ENCODE measurements at regions not wholly inside any gene's neighbourhood (a gene's known extent, or its start where the extent isn't known, plus 50 kb on each side); places are given as distances from the start of the nearest gene placed in this dataset.

DNA sequence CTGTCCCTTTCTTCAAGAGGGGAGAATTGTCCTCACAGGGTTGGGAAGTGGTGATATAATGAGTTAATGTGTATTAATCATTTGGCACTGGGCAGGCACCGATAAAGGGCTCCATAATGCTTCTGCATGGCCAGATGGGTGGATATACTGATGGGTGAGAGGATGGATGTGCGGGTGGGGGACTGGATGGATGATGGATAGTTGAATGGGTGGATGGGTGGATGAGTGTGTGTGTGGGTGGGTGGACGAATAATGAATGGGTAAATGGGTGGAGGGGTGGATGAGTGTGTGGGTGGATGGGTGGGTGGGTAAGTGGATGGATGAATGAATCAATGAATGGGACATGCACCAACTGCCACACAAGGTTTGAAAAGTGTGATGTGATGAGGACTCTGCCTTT is 127.2 kb downstream of the ACKR3 start:
- WGBS (ENCODE audit: extremely low coverage, insufficient coverage, insufficient read length), result 100% methylated on average over 2 of the region's 3 CpGs
- H2BK120ac ChIP-seq (ENCODE audit: insufficient read depth, low read length, poor library complexity), result no peak overlapping the region
- peaks cover 39% of the 10 kb centered on the region for H3K79me1 ChIP-seq (ENCODE audit: low read length)
- H4K12ac ChIP-seq (ENCODE audit: low read depth, low read length), result no peak overlapping the region
- H3K9me3 ChIP-seq (ENCODE audit: insufficient read depth, low read depth, low read length), result peaks cover 2% of the 10 kb centered on the region
- no peak overlapping the region for H4K91ac ChIP-seq (ENCODE audit: low read depth, low read length)
- H3K18ac ChIP-seq (ENCODE audit: low read length), result no peak overlapping the region
- H2BK12ac ChIP-seq (ENCODE audit: low read length), result no peak overlapping the region
- no peak overlapping the region for H2AK5ac ChIP-seq (ENCODE audit: low read length)
- H3K4ac ChIP-seq (ENCODE audit: low read depth, low read length), result no peak overlapping the region
- DNase-seq, result no peak
- H3K36me3 ChIP-seq (ENCODE audit: control insufficient read depth in 1 of 2, insufficient read depth in 2 of 2, low read length in 2 of 2), result no peaks in the 10 kb centered on the region
- no peak overlapping the region for H4K8ac ChIP-seq (ENCODE audit: low read depth, low read length)
- H3K23ac ChIP-seq (ENCODE audit: low read length), result no peak overlapping the region
- no peak overlapping the region for H3K9ac ChIP-seq (ENCODE audit: low read length)
- H3K27me3 ChIP-seq (ENCODE audit: insufficient read depth, low read length), result no peaks in the 10 kb centered on the region
- H3K27ac ChIP-seq (ENCODE audit: low read depth, low read length), result no peak overlapping the region
- H2BK5ac ChIP-seq (ENCODE audit: low read depth, low read length, poor library complexity), result no peak overlapping the region
- peaks cover 11% of the 10 kb centered on the region for H3K79me2 ChIP-seq (ENCODE audit: control insufficient read depth, insufficient read depth, low read length, poor library complexity)
- no peak overlapping the region for H2AFZ ChIP-seq (ENCODE audit: insufficient read depth, low read length, poor library complexity)
- peaks cover 24 to 28% of the 10 kb centered on the region in 2 experiments for H3K4me1 ChIP-seq (ENCODE audit: control insufficient read depth in 1 of 2, insufficient read depth in 2 of 2, low read length in 2 of 2)
- no peak overlapping the region for H3K4me3 ChIP-seq (ENCODE audit: low read depth, low read length)
- no peak overlapping the region for H3K14ac ChIP-seq (ENCODE audit: low read length)
- no peak overlapping the region for H3K4me2 ChIP-seq (ENCODE audit: low read length)

DNA sequence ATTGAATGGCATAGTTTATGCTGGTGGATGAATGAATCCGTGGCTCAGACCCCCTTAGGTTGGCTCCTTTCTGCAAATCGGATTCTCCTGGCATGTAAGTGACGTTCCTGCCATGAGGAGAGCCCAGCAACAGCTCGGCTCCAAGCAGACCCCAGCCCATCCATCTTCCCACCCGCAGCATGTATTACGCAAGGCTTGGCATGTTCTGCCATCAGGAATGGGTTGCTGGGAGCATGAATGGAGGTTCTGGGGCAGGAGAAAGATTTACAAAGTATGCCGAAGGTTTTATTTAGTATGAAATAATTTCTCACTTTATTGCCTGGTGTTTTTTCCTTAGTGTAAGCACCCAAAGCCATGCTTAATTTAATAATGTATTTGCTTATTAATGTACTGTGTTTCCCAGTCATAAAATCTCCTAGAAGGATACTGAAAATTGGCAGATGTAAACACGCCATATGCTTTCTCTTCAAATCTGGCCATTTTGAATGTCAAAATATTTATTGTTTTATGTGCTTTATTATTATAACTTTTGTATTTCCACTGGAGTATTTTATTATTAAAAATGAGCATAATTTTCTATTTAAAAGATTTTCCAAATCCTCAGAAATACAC is 128.5 kb downstream of the ACKR3 start:
- H3K27me3 ChIP-seq (ENCODE audit: insufficient read depth, low read length), result no peaks in the 10 kb centered on the region
- no peak overlapping the region for H3K27ac ChIP-seq (ENCODE audit: low read depth, low read length)
- H3K4ac ChIP-seq (ENCODE audit: low read depth, low read length), result no peak overlapping the region
- H3K4me3 ChIP-seq (ENCODE audit: low read depth, low read length), result no peak overlapping the region
- H4K91ac ChIP-seq (ENCODE audit: low read depth, low read length), result no peak overlapping the region
- H3K23ac ChIP-seq (ENCODE audit: low read length), result no peak overlapping the region
- H2BK12ac ChIP-seq (ENCODE audit: low read length), result peak overlapping the region; percentile 62
- H4K12ac ChIP-seq (ENCODE audit: low read depth, low read length), result no peak overlapping the region
- H2AFZ ChIP-seq (ENCODE audit: insufficient read depth, low read length, poor library complexity), result no peak overlapping the region
- H4K8ac ChIP-seq (ENCODE audit: low read depth, low read length), result no peak overlapping the region
- no peak for DNase-seq
- no peak overlapping the region for H3K18ac ChIP-seq (ENCODE audit: low read length)
- peak overlapping the region; percentile 86 for H2AK5ac ChIP-seq (ENCODE audit: low read length)
- H3K4me1 ChIP-seq (ENCODE audit: control insufficient read depth in 1 of 2, insufficient read depth in 2 of 2, low read length in 2 of 2), result peaks cover 16 to 20% of the 10 kb centered on the region in 2 experiments
- no peak overlapping the region for H2BK120ac ChIP-seq (ENCODE audit: insufficient read depth, low read length, poor library complexity)
- no peaks in the 10 kb centered on the region for H3K36me3 ChIP-seq (ENCODE audit: control insufficient read depth in 1 of 2, insufficient read depth in 2 of 2, low read length in 2 of 2)
- H3K14ac ChIP-seq (ENCODE audit: low read length), result peak overlapping the region; percentile 21
- peaks cover 2% of the 10 kb centered on the region for H3K9me3 ChIP-seq (ENCODE audit: insufficient read depth, low read depth, low read length)
- peaks cover 8% of the 10 kb centered on the region for H3K79me2 ChIP-seq (ENCODE audit: control insufficient read depth, insufficient read depth, low read length, poor library complexity)
- no peak overlapping the region for H3K4me2 ChIP-seq (ENCODE audit: low read length)
- WGBS (ENCODE audit: extremely low coverage, insufficient coverage, insufficient read length), result no CpG with 5 or more reads among the region's 8 CpGs
- H3K9ac ChIP-seq (ENCODE audit: low read length), result no peak overlapping the region
- H3K79me1 ChIP-seq (ENCODE audit: low read length), result peaks cover 26% of the 10 kb centered on the region
- no peak overlapping the region for H2BK5ac ChIP-seq (ENCODE audit: low read depth, low read length, poor library complexity)

- Histone ChIP-seq H3K23ac (ENCODE audit: low read length) (no peak overlapping the region), H3K4me2 (ENCODE audit: low read length) (no peak overlapping the region), H3K4ac (ENCODE audit: low read depth, low read length) (no peak overlapping the region), H3K4me3 (ENCODE audit: low read depth, low read length) (no peak overlapping the region), H3K79me1 (ENCODE audit: low read length) (peaks cover 7% of the 10 kb centered on the region), H2BK120ac (ENCODE audit: insufficient read depth, low read length, poor library complexity) (no peak overlapping the region), H3K4me1 (ENCODE audit: control insufficient read depth in 1 of 2, insufficient read depth in 2 of 2, low read length in 2 of 2) (peaks cover 0 to 4% of the 10 kb centered on the region in 2 experiments), H4K8ac (ENCODE audit: low read depth, low read length) (no peak overlapping the region), H4K91ac (ENCODE audit: low read depth, low read length) (no peak overlapping the region), H3K79me2 (ENCODE audit: control insufficient read depth, insufficient read depth, low read length, poor library complexity) (no peaks in the 10 kb centered on the region), H3K18ac (ENCODE audit: low read length) (no peak overlapping the region), H4K12ac (ENCODE audit: low read depth, low read length) (no peak overlapping the region), H3K27ac (ENCODE audit: low read depth, low read length) (no peak overlapping the region), H3K9me3 (ENCODE audit: insufficient read depth, low read depth, low read length) (peaks cover 2% of the 10 kb centered on the region), H2BK5ac (ENCODE audit: low read depth, low read length, poor library complexity) (no peak overlapping the region), H2BK12ac (ENCODE audit: low read length) (peak overlapping the region; percentile 16), H3K9ac (ENCODE audit: low read length) (no peak overlapping the region), H3K27me3 (ENCODE audit: insufficient read depth, low read length) (no peaks in the 10 kb centered on the region), H3K36me3 (ENCODE audit: control insufficient read depth in 1 of 2, insufficient read depth in 2 of 2, low read length in 2 of 2) (no peaks in the 10 kb centered on the region), H2AFZ (ENCODE audit: insufficient read depth, low read length, poor library complexity) (no peak overlapping the region), H2AK5ac (ENCODE audit: low read length) (peak overlapping the region; percentile 1), H3K14ac (ENCODE audit: low read length) (no peak overlapping the region)
- DNase-seq, result no peak
- no CpG with 5 or more reads among the region's 4 CpGs for WGBS (ENCODE audit: extremely low coverage, insufficient coverage, insufficient read length)
These were observed 131.1 kb downstream of the ACKR3 start for GRCh38 chr2:236700703-236701102.

DNA sequence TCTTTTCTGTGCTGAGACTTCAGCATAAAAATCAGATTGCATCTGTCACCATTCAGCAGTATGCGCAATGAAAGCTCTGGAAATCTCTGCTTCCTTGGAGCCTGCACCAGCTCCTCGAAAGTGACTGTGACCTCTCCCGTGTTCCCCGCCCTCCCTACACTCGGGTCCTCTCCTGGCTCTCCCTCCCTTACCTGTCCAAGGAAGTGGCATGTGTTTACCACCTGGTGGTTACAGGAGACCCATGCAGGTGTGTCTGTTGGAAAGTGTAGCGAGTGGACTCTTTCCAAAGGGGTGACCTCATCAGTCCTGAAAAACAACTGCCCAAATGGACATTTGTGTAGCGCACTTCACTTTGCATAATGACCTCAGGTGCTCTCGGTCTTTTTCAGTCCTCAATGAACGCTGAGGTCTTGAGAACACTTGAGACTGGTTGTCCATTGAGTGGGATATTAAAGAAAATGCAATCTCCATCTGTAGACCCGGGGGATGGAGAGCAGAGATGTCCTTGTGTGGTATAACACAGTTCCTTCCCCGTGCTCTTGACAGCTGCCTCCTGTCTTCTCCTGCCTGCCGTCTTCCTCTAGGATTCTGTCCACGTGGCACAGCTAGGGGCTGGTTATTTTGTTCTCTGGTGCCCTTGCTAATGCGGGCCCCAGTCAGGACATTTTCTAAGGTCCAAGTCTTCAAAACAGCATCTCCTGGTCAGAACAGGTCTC is 133.2 kb downstream of the ACKR3 start:
- Histone ChIP-seq H4K8ac (ENCODE audit: low read depth, low read length) (no peak overlapping the region), H3K4me2 (ENCODE audit: low read length) (no peak overlapping the region), H3K79me2 (ENCODE audit: control insufficient read depth, insufficient read depth, low read length, poor library complexity) (no peaks in the 10 kb centered on the region), H2AFZ (ENCODE audit: insufficient read depth, low read length, poor library complexity) (no peak overlapping the region), H4K12ac (ENCODE audit: low read depth, low read length) (no peak overlapping the region), H2BK12ac (ENCODE audit: low read length) (peak overlapping the region; percentile 29), H3K79me1 (ENCODE audit: low read length) (peaks cover 7% of the 10 kb centered on the region), H2AK5ac (ENCODE audit: low read length) (no peak overlapping the region), H3K14ac (ENCODE audit: low read length) (peak overlapping the region; percentile 25), H2BK5ac (ENCODE audit: low read depth, low read length, poor library complexity) (no peak overlapping the region), H3K4me1 (ENCODE audit: control insufficient read depth in 1 of 2, insufficient read depth in 2 of 2, low read length in 2 of 2) (peaks cover 0 to 6% of the 10 kb centered on the region in 2 experiments), H3K27me3 (ENCODE audit: insufficient read depth, low read length) (no peaks in the 10 kb centered on the region), H3K4me3 (ENCODE audit: low read depth, low read length) (no peak overlapping the region), H3K27ac (ENCODE audit: low read depth, low read length) (no peak overlapping the region), H3K4ac (ENCODE audit: low read depth, low read length) (no peak overlapping the region), H3K18ac (ENCODE audit: low read length) (no peak overlapping the region), H3K36me3 (ENCODE audit: control insufficient read depth in 1 of 2, insufficient read depth in 2 of 2, low read length in 2 of 2) (no peaks in the 10 kb centered on the region), H2BK120ac (ENCODE audit: insufficient read depth, low read length, poor library complexity) (no peak overlapping the region), H3K9me3 (ENCODE audit: insufficient read depth, low read depth, low read length) (peaks cover 5% of the 10 kb centered on the region), H3K23ac (ENCODE audit: low read length) (no peak overlapping the region), H3K9ac (ENCODE audit: low read length) (no peak overlapping the region), H4K91ac (ENCODE audit: low read depth, low read length) (peak overlapping the region; percentile 8)
- DNase-seq, result no peak
- WGBS (ENCODE audit: extremely low coverage, insufficient coverage, insufficient read length), result no CpG with 5 or more reads among the region's 14 CpGs
